Glutamatergic neuron (in vitro differentiated cells): ENCODE measurements at regions not wholly inside any gene's neighbourhood (a gene's known extent, or its start where the extent isn't known, plus 50 kb on each side); places are given as distances from the start of the nearest gene placed in this dataset.

Experiments
- DNase-seq: peaks from one replicate; pipeline ENCODE4 v3.0.0; 2022
- H3K27ac Mint-ChIP-seq: one replicate; pipeline ENCODE4 v1.8.0; 2020; ENCODE audit warnings: mild to moderate bottlenecking, mixed read lengths, inconsistent platforms; ENCODE audit not compliant: unreplicated experiment
- H3K27me3 Mint-ChIP-seq: one replicate; pipeline ENCODE4 v1.8.0; 2020; ENCODE audit warnings: mild to moderate bottlenecking, moderate library complexity, mixed read lengths, inconsistent platforms; ENCODE audit not compliant: unreplicated experiment
- H3K36me3 Mint-ChIP-seq: one replicate; pipeline ENCODE4 v1.8.0; 2020; ENCODE audit warnings: mild to moderate bottlenecking, mixed read lengths, inconsistent platforms; ENCODE audit not compliant: unreplicated experiment
- H3K4me1 Mint-ChIP-seq: one replicate; pipeline ENCODE4 v1.8.0; 2020; ENCODE audit warnings: mild to moderate bottlenecking, low read depth, mixed read lengths, inconsistent platforms; ENCODE audit not compliant: unreplicated experiment
- H3K4me3 Mint-ChIP-seq: one replicate; pipeline ENCODE4 v1.8.0; 2020; ENCODE audit warnings: mild to moderate bottlenecking, mixed read lengths, inconsistent platforms; ENCODE audit not compliant: unreplicated experiment
- H3K9me3 Mint-ChIP-seq: one replicate; pipeline ENCODE4 v1.8.0; 2020; ENCODE audit warnings: mild to moderate bottlenecking, moderate library complexity, mixed read lengths, inconsistent platforms; ENCODE audit not compliant: unreplicated experiment
- CTCF ChIP-seq: fragments of 200-600 bp; sonication (generic); IDR thresholded peaks from one replicate; pipeline ENCODE4 v1.5.0; 2021; ENCODE audit not compliant: partially characterized antibody, unreplicated experiment

GRCh38 chr4:110877778-110878370 is 255.0 kb upstream of the PITX2 start:
- Mint-ChIP-seq H3K4me3 (no peak overlapping the region), H3K4me1 (no peaks in the 10 kb centered on the region), H3K9me3 (no peaks in the 10 kb centered on the region), H3K36me3 (no peaks in the 10 kb centered on the region), H3K27ac (no peak overlapping the region), H3K27me3 (no peaks in the 10 kb centered on the region)
- no peak for TF ChIP-seq CTCF
- DNase-seq = no peak

GRCh38 chr4:110878413-110878812 is 255.5 kb upstream of the PITX2 start:
- DNase-seq = no peak
- no peaks in the 10 kb centered on the region for H3K36me3 Mint-ChIP-seq
- no peak overlapping the region for H3K4me3 Mint-ChIP-seq
- no peak overlapping the region for H3K27ac Mint-ChIP-seq
- no peaks in the 10 kb centered on the region for H3K27me3 Mint-ChIP-seq
- H3K4me1 Mint-ChIP-seq = no peaks in the 10 kb centered on the region
- no peak for TF ChIP-seq CTCF
- H3K9me3 Mint-ChIP-seq = no peaks in the 10 kb centered on the region

GRCh38 chr4:110878956-110879355 is 256.1 kb upstream of the PITX2 start:
- TF ChIP-seq CTCF = no peak
- Mint-ChIP-seq H3K27me3 (no peaks in the 10 kb centered on the region), H3K27ac (no peak overlapping the region), H3K4me1 (no peaks in the 10 kb centered on the region), H3K4me3 (no peak overlapping the region), H3K36me3 (no peaks in the 10 kb centered on the region), H3K9me3 (no peaks in the 10 kb centered on the region)
- DNase-seq = no peak

DNA sequence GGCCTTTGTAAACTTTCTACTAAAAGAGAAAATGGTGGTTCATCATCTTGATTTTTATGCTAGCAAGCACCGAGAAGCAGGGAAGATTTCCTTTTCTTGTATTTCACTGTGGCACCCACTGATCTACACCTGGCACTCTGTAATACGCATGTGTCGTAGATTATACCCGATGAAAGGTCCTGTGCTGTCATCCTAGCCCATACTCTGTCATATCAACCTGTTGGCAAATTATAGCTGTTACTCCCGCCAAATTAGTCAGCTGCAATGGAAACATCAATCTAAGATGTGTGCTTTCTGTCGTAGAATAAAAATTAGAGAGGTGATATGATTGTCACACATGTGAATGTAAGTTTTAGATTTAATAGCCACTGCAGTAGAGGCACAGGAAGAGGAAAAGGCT is 263.4 kb upstream of the PITX2 start:
- Mint-ChIP-seq H3K27me3 (no peaks in the 10 kb centered on the region), H3K36me3 (peaks cover 4% of the 10 kb centered on the region), H3K27ac (no peak overlapping the region), H3K4me3 (no peak overlapping the region), H3K9me3 (no peaks in the 10 kb centered on the region), H3K4me1 (no peaks in the 10 kb centered on the region)
- DNase-seq = no peak
- TF ChIP-seq CTCF = no peak

- H3K36me3 Mint-ChIP-seq = peaks cover 4% of the 10 kb centered on the region
- H3K4me1 Mint-ChIP-seq = no peaks in the 10 kb centered on the region
- no peak overlapping the region for H3K27ac Mint-ChIP-seq
- no peak for DNase-seq
- no peak for TF ChIP-seq CTCF
- no peaks in the 10 kb centered on the region for H3K9me3 Mint-ChIP-seq
- H3K4me3 Mint-ChIP-seq = no peak overlapping the region
- H3K27me3 Mint-ChIP-seq = no peaks in the 10 kb centered on the region
Observed at GRCh38 chr4:110886856-110887255, 264.0 kb upstream of the PITX2 start.
